Glomerular visceral epithelial cell (primary cell): ENCODE measurements at regions not wholly inside any gene's neighbourhood (a gene's known extent, or its start where the extent isn't known, plus 50 kb on each side); places are given as distances from the start of the nearest gene placed in this dataset.

ENCODE experiments used
- DNase-seq: peaks from one replicate; pipeline ENCODE4 v3.0.0-alpha.2; 2016; ENCODE audit errors: extremely low spot score

GRCh38 chr4:34800953-34801352 is 1443.4 kb downstream of the ARAP2 start:
- DNase-seq, result no peak

GRCh38 chr4:34814266-34814665 is 1430.0 kb downstream of the ARAP2 start:
- DNase-seq, result no peak

GRCh38 chr4:34824515-34824914 is 1419.8 kb downstream of the ARAP2 start:
- no peak for DNase-seq

GRCh38 chr4:34826660-34827059 is 1417.7 kb downstream of the ARAP2 start:
- DNase-seq, result no peak

GRCh38 chr4:34845926-34846325 is 1398.4 kb downstream of the ARAP2 start:
- DNase-seq, result no peak

GRCh38 chr4:34850421-34850820 is 1393.9 kb downstream of the ARAP2 start:
- DNase-seq, result no peak

GRCh38 chr4:34850968-34851367 is 1393.3 kb downstream of the ARAP2 start:
- no peak for DNase-seq

- DNase-seq, result no peak
Observed at GRCh38 chr4:34851411-34851810, 1392.9 kb downstream of the ARAP2 start.

GRCh38 chr4:34854451-34854850 is 1389.9 kb downstream of the ARAP2 start:
- DNase-seq, result no peak

- DNase-seq, result no peak
Observed at GRCh38 chr4:34861666-34862065, 1382.6 kb downstream of the ARAP2 start.

GRCh38 chr4:34878961-34879360 is 1365.4 kb downstream of the ARAP2 start:
- no peak for DNase-seq

- no peak for DNase-seq
Observed at GRCh38 chr4:34880246-34880645, 1364.1 kb downstream of the ARAP2 start.

- DNase-seq, result no peak
Observed at GRCh38 chr4:34891892-34892291, 1352.4 kb downstream of the ARAP2 start.

GRCh38 chr4:34893382-34893781 is 1350.9 kb downstream of the ARAP2 start:
- DNase-seq, result no peak

GRCh38 chr4:34920032-34920431 is 1324.3 kb downstream of the ARAP2 start:
- no peak for DNase-seq

- DNase-seq, result no peak
Observed at GRCh38 chr4:34921391-34921790, 1322.9 kb downstream of the ARAP2 start.

- no peak for DNase-seq
Observed at GRCh38 chr4:34922325-34922724, 1322.0 kb downstream of the ARAP2 start.

GRCh38 chr4:34932591-34932990 is 1311.7 kb downstream of the ARAP2 start:
- no peak for DNase-seq

GRCh38 chr4:34935739-34936138 is 1308.6 kb downstream of the ARAP2 start:
- no peak for DNase-seq

- no peak for DNase-seq
Observed at GRCh38 chr4:34939073-34939472, 1305.2 kb downstream of the ARAP2 start.

- no peak for DNase-seq
Observed at GRCh38 chr4:34943741-34944386, 1300.5 kb downstream of the ARAP2 start.

GRCh38 chr4:34950926-34951325 is 1293.4 kb downstream of the ARAP2 start:
- no peak for DNase-seq

- DNase-seq, result no peak
Observed at GRCh38 chr4:34953145-34953799, 1291.0 kb downstream of the ARAP2 start.

GRCh38 chr4:34964613-34965012 is 1279.7 kb downstream of the ARAP2 start:
- DNase-seq, result no peak
